ENCODE measurements at regions not wholly inside any gene's neighbourhood (a gene's known extent, or its start where the extent isn't known, plus 50 kb on each side); places are given as distances from the start of the nearest gene placed in this dataset.

GRCh38 chr7:1289666-1290025 lies 57.0 kb downstream of the UNCX start:
- ATAC-seq (ENCODE audit: low FRiP score in 2 of 2): no peak
- Histone ChIP-seq H3K9me3 (no peaks in the 10 kb centered on the region), H3K27me3 (peaks cover 0 to 15% (median 2%) of the 10 kb centered on the region in 4 donors), H3K27ac (no peak overlapping the region), H3K4me1 (peaks cover 9 to 18% (median 12%) of the 10 kb centered on the region in 4 donors), H3K36me3 (no peaks in the 10 kb centered on the region), H3K4me3 (peak overlapping the region in 3 of 4 donors; percentile 20 to 39 (median 38))
- TF ChIP-seq EP300 (IDR thresholded peaks at IDR 0.05): no peak
- TF ChIP-seq POLR2AphosphoS5 (IDR thresholded peaks at IDR 0.05): no peak
- no peak for TF ChIP-seq POLR2A (IDR thresholded peaks at IDR 0.05)
- no peak for TF ChIP-seq CTCF (IDR thresholded peaks at IDR 0.05)
- 13 to 15% methylated on average over 13 to 20 of the region's 20 CpGs for WGBS, 2 donors
- peak in 1 of 2 donors; percentile 68 for DNase-seq

- no peaks in the 10 kb centered on the region for H3K36me3 ChIP-seq
- TF ChIP-seq EP300 (IDR thresholded peaks at IDR 0.05) (no peak), POLR2AphosphoS5 (IDR thresholded peaks at IDR 0.05) (no peak), CTCF (IDR thresholded peaks at IDR 0.05) (no peak), POLR2A (IDR thresholded peaks at IDR 0.05) (no peak)
- DNase-seq (peak in 1 of 2 donors; percentile 84), ATAC-seq (ENCODE audit: low FRiP score in 2 of 2) (peak in 1 of 2 donors; percentile 47)
- H3K4me1 ChIP-seq: peaks cover 9 to 18% (median 12%) of the 10 kb centered on the region in 4 donors
- 0 to 2% methylated on average over 18 to 46 of the region's 50 CpGs for WGBS, 2 donors
- H3K9me3 ChIP-seq: no peaks in the 10 kb centered on the region
- peaks cover 0 to 15% (median 2%) of the 10 kb centered on the region in 4 donors for H3K27me3 ChIP-seq
- peak overlapping the region in 3 of 4 donors; percentile 20 to 39 (median 38) for H3K4me3 ChIP-seq
- H3K27ac ChIP-seq: no peak overlapping the region
Measured at GRCh38 chr7:1290026-1290678, 57.5 kb downstream of the UNCX start.

- no peak for ATAC-seq (ENCODE audit: low FRiP score in 2 of 2)
- peak overlapping the region in 3 of 4 donors; percentile 20 to 39 (median 38) for H3K4me3 ChIP-seq
- 25 to 45% methylated on average over 19 to 33 of the region's 37 CpGs for WGBS, 2 donors
- H3K4me1 ChIP-seq: peaks cover 9 to 18% (median 12%) of the 10 kb centered on the region in 4 donors
- TF ChIP-seq CTCF (IDR thresholded peaks at IDR 0.05) (no peak), POLR2AphosphoS5 (IDR thresholded peaks at IDR 0.05) (no peak), EP300 (IDR thresholded peaks at IDR 0.05) (no peak), POLR2A (IDR thresholded peaks at IDR 0.05) (no peak)
- H3K27me3 ChIP-seq: peaks cover 0 to 15% (median 2%) of the 10 kb centered on the region in 4 donors
- H3K36me3 ChIP-seq: no peaks in the 10 kb centered on the region
- H3K27ac ChIP-seq: no peak overlapping the region
- peak in 1 of 2 donors; percentile 81 for DNase-seq
- H3K9me3 ChIP-seq: no peaks in the 10 kb centered on the region
Measured at GRCh38 chr7:1290679-1291356, 58.1 kb downstream of the UNCX start.

GRCh38 chr7:1291357-1291689 lies 58.7 kb downstream of the UNCX start:
- no peak overlapping the region for H3K27ac ChIP-seq
- H3K4me3 ChIP-seq: no peak overlapping the region
- no peaks in the 10 kb centered on the region for H3K9me3 ChIP-seq
- H3K4me1 ChIP-seq: peaks cover 9 to 18% (median 12%) of the 10 kb centered on the region in 4 donors
- TF ChIP-seq CTCF (IDR thresholded peaks at IDR 0.05): no peak
- no peak for TF ChIP-seq POLR2AphosphoS5 (IDR thresholded peaks at IDR 0.05)
- TF ChIP-seq EP300 (IDR thresholded peaks at IDR 0.05): no peak
- no peak for TF ChIP-seq POLR2A (IDR thresholded peaks at IDR 0.05)
- no peak for ATAC-seq (ENCODE audit: low FRiP score in 2 of 2)
- peaks cover 0 to 19% (median 3%) of the 10 kb centered on the region in 4 donors for H3K27me3 ChIP-seq
- WGBS, 2 donors: 86 to 95% methylated on average over 4 to 12 of the region's 13 CpGs
- no peaks in the 10 kb centered on the region for H3K36me3 ChIP-seq
- DNase-seq: no peak
